ENCODE measurements at regions not wholly inside any gene's neighbourhood (a gene's known extent, or its start where the extent isn't known, plus 50 kb on each side); places are given as distances from the start of the nearest gene placed in this dataset.

DNA sequence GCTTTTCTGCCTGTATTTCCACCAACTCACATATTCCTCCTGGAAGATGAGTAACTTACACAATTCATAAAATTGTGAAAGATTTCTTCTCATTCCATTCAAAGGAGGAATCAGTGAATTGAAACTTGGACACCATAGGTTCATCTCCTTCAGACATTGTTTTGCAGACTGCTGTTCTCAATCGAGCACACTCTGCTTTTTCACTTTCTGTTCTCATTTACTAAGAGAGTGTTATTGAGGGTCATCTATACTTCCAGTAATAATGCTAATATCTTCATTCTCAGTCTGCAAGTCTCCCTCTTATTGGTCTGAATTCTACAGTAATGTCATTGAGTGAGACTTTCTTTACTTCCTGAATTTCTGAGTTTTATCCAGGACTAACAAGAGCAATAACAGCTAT is 67.5 kb upstream of the FUT9 start:
- Histone ChIP-seq H3K4me2 (ENCODE audit: insufficient read depth, insufficient read length, low read length) (no peak overlapping the region), H4K8ac (replicated peaks; ENCODE audit: insufficient read length, low read depth, low read length) (no peak overlapping the region), H2AFZ (ENCODE audit: low read length) (no peak overlapping the region), H3K79me2 (ENCODE audit: insufficient read depth, low read length) (no peaks in the 10 kb centered on the region), H4K5ac (ENCODE audit: insufficient read length, low read depth, low read length) (no peak overlapping the region), H3K14ac (ENCODE audit: insufficient read depth, low read length) (no peak overlapping the region), H3K23me2 (ENCODE audit: insufficient read length, low read depth, low read length, poor library complexity, severe bottlenecking) (no peaks in the 10 kb centered on the region), H2BK120ac (ENCODE audit: low read depth, low read length, poor library complexity, severe bottlenecking) (no peak overlapping the region), H3K18ac (ENCODE audit: insufficient read length, low read depth, low read length) (no peak overlapping the region), H4K91ac (ENCODE audit: insufficient read length, low read depth, low read length) (no peak overlapping the region), H2AK5ac (ENCODE audit: insufficient read length, low read length) (no peak overlapping the region), H3K79me1 (ENCODE audit: insufficient read depth, low read depth, low read length, poor library complexity, severe bottlenecking) (no peaks in the 10 kb centered on the region), H3K27me3 (ENCODE audit: insufficient read depth, low read length) (no peaks in the 10 kb centered on the region), H2BK5ac (ENCODE audit: insufficient read length, low read length) (no peak overlapping the region), H4K20me1 (ENCODE audit: control insufficient read depth, insufficient read depth, insufficient read length) (no peaks in the 10 kb centered on the region), H3K4ac (ENCODE audit: low read depth, low read length) (no peak overlapping the region), H2BK12ac (ENCODE audit: insufficient read length, low read depth, low read length) (no peak overlapping the region), H2BK15ac (ENCODE audit: low read depth, low read length) (no peak overlapping the region), H3K27ac (ENCODE audit: insufficient read length, low read depth, low read length) (no peak overlapping the region), H3K4me1 (ENCODE audit: insufficient read depth, low read length) (no peaks in the 10 kb centered on the region), H3K9ac (ENCODE audit: extremely low read depth, insufficient read length, low read length) (no peak overlapping the region), H3K23ac (ENCODE audit: insufficient read length, low read depth, low read length) (no peak overlapping the region), H2BK20ac (ENCODE audit: low read depth, low read length, poor library complexity, severe bottlenecking) (no peak overlapping the region), H3T11ph (ENCODE audit: low read length) (no peak overlapping the region), H3K56ac (ENCODE audit: insufficient read length, low read depth, low read length) (no peak overlapping the region), H3K9me3 (ENCODE audit: control insufficient read depth, low read depth, low read length) (no peaks in the 10 kb centered on the region)
- Mint-ChIP-seq H3K27me3 (ENCODE audit: low read depth) (no peaks in the 10 kb centered on the region), H3K27ac (no peak overlapping the region), H3K4me3 (no peak overlapping the region), H3K36me3 (ENCODE audit: insufficient read depth in 1 of 3, low read depth in 3 of 3) (no peaks in the 10 kb centered on the region; a peak in 1 of 7 replicates), H3K9me3 (peaks cover 2 to 7% of the 10 kb centered on the region in 2 experiments; a peak in 2 of 5 replicates), H3K4me1 (no peaks in the 10 kb centered on the region)
- DNase-seq = no peak
- TF ChIP-seq, protein P1, sequence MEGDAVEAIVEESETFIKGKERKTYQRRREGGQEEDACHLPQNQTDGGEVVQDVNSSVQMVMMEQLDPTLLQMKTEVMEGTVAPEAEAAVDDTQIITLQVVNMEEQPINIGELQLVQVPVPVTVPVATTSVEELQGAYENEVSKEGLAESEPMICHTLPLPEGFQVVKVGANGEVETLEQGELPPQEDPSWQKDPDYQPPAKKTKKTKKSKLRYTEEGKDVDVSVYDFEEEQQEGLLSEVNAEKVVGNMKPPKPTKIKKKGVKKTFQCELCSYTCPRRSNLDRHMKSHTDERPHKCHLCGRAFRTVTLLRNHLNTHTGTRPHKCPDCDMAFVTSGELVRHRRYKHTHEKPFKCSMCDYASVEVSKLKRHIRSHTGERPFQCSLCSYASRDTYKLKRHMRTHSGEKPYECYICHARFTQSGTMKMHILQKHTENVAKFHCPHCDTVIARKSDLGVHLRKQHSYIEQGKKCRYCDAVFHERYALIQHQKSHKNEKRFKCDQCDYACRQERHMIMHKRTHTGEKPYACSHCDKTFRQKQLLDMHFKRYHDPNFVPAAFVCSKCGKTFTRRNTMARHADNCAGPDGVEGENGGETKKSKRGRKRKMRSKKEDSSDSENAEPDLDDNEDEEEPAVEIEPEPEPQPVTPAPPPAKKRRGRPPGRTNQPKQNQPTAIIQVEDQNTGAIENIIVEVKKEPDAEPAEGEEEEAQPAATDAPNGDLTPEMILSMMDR (conservative IDR thresholded peaks at IDR 0.05) = no peak
- WGBS (ENCODE audit: extremely low coverage, insufficient read length, low lambda C conversion rate) = no CpG with 5 or more reads among the region's 1 CpG
